ENCODE measurements at regions not wholly inside any gene's neighbourhood (a gene's known extent, or its start where the extent isn't known, plus 50 kb on each side); places are given as distances from the start of the nearest gene placed in this dataset.

- no peak overlapping the region for H3K4me3 Mint-ChIP-seq
- no peak overlapping the region for H3K27ac Mint-ChIP-seq
- ATAC-seq (no peak), DNase-seq (no peak)
- H3K9me3 Mint-ChIP-seq (ENCODE audit: low read depth) = no peaks in the 10 kb centered on the region
- ChIA-PET CTCF (no interaction called here), POLR2A (no interaction called here)
- H3K36me3 Mint-ChIP-seq (ENCODE audit: low read depth) = no peaks in the 10 kb centered on the region
- H3K27me3 Mint-ChIP-seq = no peaks in the 10 kb centered on the region
- intact Hi-C loops (cut with DNase I, micrococcal nuclease) = no loop called here
- no peaks in the 10 kb centered on the region for H3K4me1 Mint-ChIP-seq
These were observed 357.4 kb downstream of the RSL24D1 start for GRCh38 chr15:54839379-54839778.

- Mint-ChIP-seq H3K9me3 (ENCODE audit: low read depth) (no peaks in the 10 kb centered on the region), H3K4me1 (no peaks in the 10 kb centered on the region), H3K27ac (no peak overlapping the region), H3K4me3 (no peak overlapping the region), H3K27me3 (no peaks in the 10 kb centered on the region), H3K36me3 (ENCODE audit: low read depth) (no peaks in the 10 kb centered on the region)
- intact Hi-C loops (cut with DNase I, micrococcal nuclease) = no loop called here
- DNase-seq = no peak
- POLR2A ChIA-PET = no interaction called here
- CTCF ChIA-PET = no interaction called here
- no peak for ATAC-seq
These were observed 360.5 kb downstream of the RSL24D1 start for GRCh38 chr15:54836052-54836795.

- Mint-ChIP-seq H3K4me1 (no peaks in the 10 kb centered on the region), H3K4me3 (no peak overlapping the region), H3K27me3 (no peaks in the 10 kb centered on the region), H3K9me3 (ENCODE audit: low read depth) (no peaks in the 10 kb centered on the region), H3K27ac (no peak overlapping the region), H3K36me3 (ENCODE audit: low read depth) (no peaks in the 10 kb centered on the region)
- ChIA-PET POLR2A (no interaction called here), CTCF (no interaction called here)
- no peak for ATAC-seq
- DNase-seq = no peak
- intact Hi-C loops (cut with DNase I, micrococcal nuclease) = no loop called here
These were observed 366.9 kb downstream of the RSL24D1 start for GRCh38 chr15:54829821-54830220.

GRCh38 chr15:54820811-54821210 is 375.9 kb downstream of the RSL24D1 start:
- H3K4me1 Mint-ChIP-seq = no peaks in the 10 kb centered on the region
- H3K9me3 Mint-ChIP-seq (ENCODE audit: low read depth) = peaks cover 5% of the 10 kb centered on the region
- POLR2A ChIA-PET = no interaction called here
- no peak overlapping the region for H3K4me3 Mint-ChIP-seq
- H3K36me3 Mint-ChIP-seq (ENCODE audit: low read depth) = no peaks in the 10 kb centered on the region
- intact Hi-C loops (cut with DNase I, micrococcal nuclease) = no loop called here
- no peak for DNase-seq
- ATAC-seq = no peak
- no peaks in the 10 kb centered on the region for H3K27me3 Mint-ChIP-seq
- H3K27ac Mint-ChIP-seq = no peak overlapping the region
- CTCF ChIA-PET = no interaction called here

- Mint-ChIP-seq H3K9me3 (ENCODE audit: low read depth) (peaks cover 7% of the 10 kb centered on the region), H3K27me3 (no peaks in the 10 kb centered on the region), H3K27ac (no peak overlapping the region), H3K4me1 (no peaks in the 10 kb centered on the region), H3K4me3 (no peak overlapping the region), H3K36me3 (ENCODE audit: low read depth) (no peaks in the 10 kb centered on the region)
- DNase-seq (no peak), ATAC-seq (no peak)
- ChIA-PET CTCF (interaction anchor here (0.6 kb wide), 1 partner anchor 92 kb away, joined by 3 read pairs; no protein-coding TSS in a partner anchor), POLR2A (no interaction called here)
- intact Hi-C loops (cut with DNase I, micrococcal nuclease) = no loop called here
These were observed 376.6 kb downstream of the RSL24D1 start for GRCh38 chr15:54820098-54820497.

- intact Hi-C loops (cut with DNase I, micrococcal nuclease) = no loop called here
- Mint-ChIP-seq H3K9me3 (ENCODE audit: low read depth) (peaks cover 5% of the 10 kb centered on the region), H3K4me3 (no peak overlapping the region), H3K27ac (no peak overlapping the region), H3K4me1 (no peaks in the 10 kb centered on the region), H3K27me3 (no peaks in the 10 kb centered on the region), H3K36me3 (ENCODE audit: low read depth) (no peaks in the 10 kb centered on the region)
- no peak for ATAC-seq
- no peak for DNase-seq
- CTCF ChIA-PET = interaction anchor here (0.7 kb wide), 1 partner anchor 1266 kb away, joined by 3 read pairs; no protein-coding TSS in a partner anchor
- POLR2A ChIA-PET = no interaction called here
These were observed 380.3 kb downstream of the RSL24D1 start for GRCh38 chr15:54816401-54816800.

- DNase-seq = no peak
- no peaks in the 10 kb centered on the region for H3K36me3 Mint-ChIP-seq (ENCODE audit: low read depth)
- H3K27me3 Mint-ChIP-seq = no peaks in the 10 kb centered on the region
- ChIA-PET POLR2A (no interaction called here), CTCF (no interaction called here)
- no peak overlapping the region for H3K4me3 Mint-ChIP-seq
- ATAC-seq = no peak
- no peaks in the 10 kb centered on the region for H3K4me1 Mint-ChIP-seq
- intact Hi-C loops (cut with DNase I, micrococcal nuclease) = no loop called here
- no peak overlapping the region for H3K27ac Mint-ChIP-seq
- peaks cover 5% of the 10 kb centered on the region for H3K9me3 Mint-ChIP-seq (ENCODE audit: low read depth)
These were observed 381.2 kb downstream of the RSL24D1 start for GRCh38 chr15:54815556-54815955.

- ChIA-PET CTCF (no interaction called here), POLR2A (no interaction called here)
- Mint-ChIP-seq H3K4me3 (no peak overlapping the region), H3K9me3 (ENCODE audit: low read depth) (peaks cover 5% of the 10 kb centered on the region), H3K27me3 (no peaks in the 10 kb centered on the region), H3K36me3 (ENCODE audit: low read depth) (no peaks in the 10 kb centered on the region), H3K27ac (no peak overlapping the region), H3K4me1 (no peaks in the 10 kb centered on the region)
- intact Hi-C loops (cut with DNase I, micrococcal nuclease) = no loop called here
- ATAC-seq (no peak), DNase-seq (no peak)
These were observed 384.4 kb downstream of the RSL24D1 start for GRCh38 chr15:54812383-54812782.

GRCh38 chr15:54810496-54810895 is 386.2 kb downstream of the RSL24D1 start:
- ChIA-PET CTCF (no interaction called here), POLR2A (no interaction called here)
- peaks cover 4% of the 10 kb centered on the region for H3K9me3 Mint-ChIP-seq (ENCODE audit: low read depth)
- DNase-seq (no peak), ATAC-seq (no peak)
- no peak overlapping the region for H3K4me3 Mint-ChIP-seq
- no peaks in the 10 kb centered on the region for H3K4me1 Mint-ChIP-seq
- H3K27ac Mint-ChIP-seq = no peak overlapping the region
- H3K36me3 Mint-ChIP-seq (ENCODE audit: low read depth) = no peaks in the 10 kb centered on the region
- intact Hi-C loops (cut with DNase I, micrococcal nuclease) = no loop called here
- no peaks in the 10 kb centered on the region for H3K27me3 Mint-ChIP-seq

- Mint-ChIP-seq H3K27me3 (no peaks in the 10 kb centered on the region), H3K4me3 (no peak overlapping the region), H3K9me3 (ENCODE audit: low read depth) (peaks cover 4% of the 10 kb centered on the region), H3K27ac (no peak overlapping the region), H3K4me1 (no peaks in the 10 kb centered on the region), H3K36me3 (ENCODE audit: low read depth) (no peaks in the 10 kb centered on the region)
- ChIA-PET POLR2A (no interaction called here), CTCF (no interaction called here)
- intact Hi-C loops (cut with DNase I, micrococcal nuclease) = no loop called here
- no peak for DNase-seq
- no peak for ATAC-seq
These were observed 386.7 kb downstream of the RSL24D1 start for GRCh38 chr15:54810031-54810430.

- H3K36me3 Mint-ChIP-seq (ENCODE audit: low read depth) = no peaks in the 10 kb centered on the region
- ChIA-PET POLR2A (no interaction called here), CTCF (interaction anchor here (0.8 kb wide), 1 partner anchor 1852 kb away, joined by 3 read pairs; no protein-coding TSS in a partner anchor)
- H3K4me3 Mint-ChIP-seq = no peak overlapping the region
- intact Hi-C loops (cut with DNase I, micrococcal nuclease) = no loop called here
- no peaks in the 10 kb centered on the region for H3K27me3 Mint-ChIP-seq
- no peaks in the 10 kb centered on the region for H3K9me3 Mint-ChIP-seq (ENCODE audit: low read depth)
- no peak for DNase-seq
- no peak for ATAC-seq
- peaks cover 4% of the 10 kb centered on the region for H3K4me1 Mint-ChIP-seq
- no peak overlapping the region for H3K27ac Mint-ChIP-seq
These were observed 388.4 kb downstream of the RSL24D1 start for GRCh38 chr15:54808321-54808720.

- Mint-ChIP-seq H3K27ac (no peak overlapping the region), H3K4me1 (peaks cover 5% of the 10 kb centered on the region), H3K9me3 (ENCODE audit: low read depth) (no peaks in the 10 kb centered on the region), H3K27me3 (no peaks in the 10 kb centered on the region), H3K4me3 (no peak overlapping the region), H3K36me3 (ENCODE audit: low read depth) (no peaks in the 10 kb centered on the region)
- intact Hi-C loops (cut with DNase I, micrococcal nuclease) = no loop called here
- ATAC-seq (no peak), DNase-seq (no peak)
- ChIA-PET CTCF (no interaction called here), POLR2A (interaction anchor here (0.6 kb wide), 1 partner anchor 188 kb away, joined by 3 read pairs; no protein-coding TSS in a partner anchor)
These were observed 392.8 kb downstream of the RSL24D1 start for GRCh38 chr15:54803987-54804386.

All from activated CD4-positive, alpha-beta T cell treated with anti-CD3 and anti-CD28 coated beads for 36 hours (primary cell).